HG03469 (cell line): ENCODE measurements at regions not wholly inside any gene's neighbourhood (a gene's known extent, or its start where the extent isn't known, plus 50 kb on each side); places are given as distances from the start of the nearest gene placed in this dataset.

Experiments
- ATAC-seq: cut with Tn5 transposase; IDR thresholded peaks from one replicate; pipeline ENCODE4 v1.9.1; 2021; ENCODE audit warnings: mild to moderate bottlenecking, moderate library complexity, moderate number of reproducible peaks; ENCODE audit not compliant: unreplicated experiment

DNA sequence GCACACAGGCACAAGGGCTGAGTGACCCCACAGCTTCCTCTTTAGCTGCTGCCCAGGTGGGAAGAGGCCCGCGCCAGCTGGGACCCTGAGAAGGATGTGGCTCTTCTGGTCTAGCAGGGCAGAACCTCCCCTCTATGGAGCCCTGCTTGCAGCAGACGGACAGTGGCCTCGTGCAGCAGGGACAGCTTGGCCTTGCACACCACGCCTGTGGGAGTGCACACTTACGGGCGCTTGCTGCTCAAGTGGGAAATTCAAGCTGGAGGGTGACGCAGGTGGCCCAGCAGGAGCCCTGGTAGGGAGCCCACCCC is 971.4 kb downstream of the BRD1 start:
- no peak for ATAC-seq

DNA sequence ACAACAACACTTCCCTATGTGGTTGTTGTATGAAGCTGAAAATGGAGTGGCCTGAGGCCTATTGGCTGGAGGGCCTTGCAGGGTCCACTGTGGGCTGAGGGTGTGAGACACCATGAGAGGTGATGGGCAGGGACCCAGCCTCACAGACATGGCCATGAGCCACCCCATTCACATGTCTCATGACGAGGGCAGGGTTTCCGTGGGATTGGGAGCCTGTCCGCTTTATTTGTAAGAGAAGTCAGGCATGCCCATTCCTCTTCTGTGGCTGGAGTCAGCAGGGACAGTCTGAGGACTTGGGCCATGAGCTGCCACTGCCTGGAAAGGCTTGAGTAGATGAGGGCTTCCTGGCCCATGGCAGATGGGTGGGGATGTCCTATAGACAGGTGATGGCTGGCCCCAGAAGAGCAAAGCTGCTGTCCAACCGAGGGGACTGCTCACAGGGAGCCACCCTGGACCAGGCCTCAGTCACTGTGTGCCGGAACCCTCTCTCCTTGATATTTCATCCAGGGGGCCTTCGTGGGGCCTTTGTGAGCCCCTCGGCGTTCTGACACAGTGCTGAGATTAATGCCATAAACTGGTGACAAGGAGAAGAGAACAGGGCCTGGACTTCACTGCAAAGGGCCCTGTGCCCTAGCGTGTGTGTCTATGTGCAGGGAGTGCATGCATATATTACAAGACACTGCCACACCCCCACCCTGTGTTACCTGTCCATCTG is 971.9 kb downstream of the BRD1 start:
- no peak for ATAC-seq

- ATAC-seq, result no peak
These were observed 972.7 kb downstream of the BRD1 start for GRCh38 chr22:48855013-48855412.

GRCh38 chr22:48853627-48854240 is 973.9 kb downstream of the BRD1 start:
- no peak for ATAC-seq

DNA sequence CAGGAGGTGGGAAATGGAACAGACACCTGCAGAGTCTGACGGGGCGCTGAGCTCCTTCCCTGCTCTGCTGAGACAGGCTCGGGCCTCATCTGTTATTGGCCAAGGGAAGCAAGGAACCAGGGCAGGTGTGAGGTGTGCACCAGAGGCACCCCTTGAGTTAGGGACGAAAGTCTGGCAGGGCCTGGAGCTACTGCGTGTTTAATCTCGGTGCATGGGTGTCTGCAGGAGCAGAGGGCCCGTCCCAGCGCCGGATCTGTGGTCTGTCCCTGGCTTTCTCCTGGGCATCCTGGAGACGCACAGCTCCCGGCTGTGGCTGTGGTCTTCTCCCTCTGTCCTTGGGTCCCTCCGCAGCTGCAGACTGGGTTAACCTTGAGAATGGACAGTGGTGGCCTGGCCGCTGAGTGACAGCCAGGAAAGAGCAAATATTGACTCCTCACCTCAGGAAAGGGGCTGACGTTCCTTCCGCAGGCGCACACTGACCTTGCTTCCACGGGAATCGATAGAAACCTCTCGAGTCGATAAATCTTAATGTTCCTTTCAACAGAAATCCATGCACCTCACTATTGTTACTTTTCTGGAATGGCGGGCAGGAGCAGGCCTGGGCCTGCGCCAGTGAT is 975.6 kb downstream of the BRD1 start:
- no peak for ATAC-seq

DNA sequence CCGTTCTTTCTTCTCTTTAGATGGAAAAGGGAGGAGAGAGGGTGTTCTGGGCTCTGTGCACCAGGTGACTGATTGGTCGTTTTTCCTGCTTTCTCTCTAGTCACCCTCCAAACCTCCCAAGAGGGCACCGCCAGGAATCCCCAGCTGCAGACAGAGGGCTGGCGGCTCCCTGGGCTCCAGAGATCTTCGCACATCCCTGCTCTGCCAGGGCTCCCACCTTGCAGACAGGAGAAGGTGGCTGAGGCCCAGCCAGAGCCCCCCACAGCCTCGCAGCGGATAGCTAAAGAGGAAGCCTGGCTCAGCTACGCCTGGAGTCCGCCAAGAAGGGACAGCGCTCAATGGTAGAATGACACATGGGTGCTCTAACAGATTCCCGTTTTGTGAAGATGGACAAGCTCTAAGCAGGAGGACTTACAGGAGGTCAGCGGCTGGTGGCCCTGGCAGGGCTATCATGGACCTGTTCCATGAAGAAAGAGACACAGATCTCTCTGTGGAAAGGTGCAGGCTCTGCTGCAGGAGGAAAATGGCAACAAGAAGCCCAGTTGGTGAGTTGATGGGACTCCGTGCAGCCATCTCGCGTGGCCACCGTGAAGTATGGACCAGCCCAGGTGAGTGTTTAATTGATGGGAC is 976.9 kb downstream of the BRD1 start:
- ATAC-seq, result no peak

- ATAC-seq, result no peak
These were observed 977.6 kb downstream of the BRD1 start for GRCh38 chr22:48849963-48850657.

- ATAC-seq, result no peak
These were observed 978.3 kb downstream of the BRD1 start for GRCh38 chr22:48849219-48849912.

DNA sequence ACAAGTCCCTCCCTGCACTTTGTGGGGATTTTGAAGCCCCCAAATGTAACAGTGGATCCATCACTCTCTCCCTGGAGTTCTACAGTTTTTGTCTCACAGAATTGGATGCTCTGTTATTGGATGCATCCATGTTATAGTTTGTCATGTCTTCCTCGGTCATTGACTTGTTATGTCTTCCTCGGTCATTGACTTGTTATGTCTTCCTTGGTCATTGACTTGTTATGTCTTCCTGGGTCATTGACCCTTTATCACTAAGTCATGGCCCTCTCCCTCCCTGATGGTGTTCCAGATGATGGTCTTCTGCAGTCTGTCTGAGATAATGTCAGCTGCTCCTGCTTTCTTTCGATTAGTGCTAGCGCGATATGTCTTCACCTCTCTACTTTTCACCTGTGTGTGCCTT is 981.5 kb downstream of the BRD1 start:
- ATAC-seq, result no peak

- no peak for ATAC-seq
These were observed 982.2 kb downstream of the BRD1 start for GRCh38 chr22:48845356-48845936.

GRCh38 chr22:48844056-48844675 is 983.5 kb downstream of the BRD1 start:
- ATAC-seq, result no peak

GRCh38 chr22:48843640-48844039 is 984.0 kb downstream of the BRD1 start:
- no peak for ATAC-seq

- no peak for ATAC-seq
These were observed 984.7 kb downstream of the BRD1 start for GRCh38 chr22:48842976-48843375.

GRCh38 chr22:48842583-48842945 is 985.1 kb downstream of the BRD1 start:
- no peak for ATAC-seq

GRCh38 chr22:48841881-48842582 is 985.6 kb downstream of the BRD1 start:
- ATAC-seq, result no peak

DNA sequence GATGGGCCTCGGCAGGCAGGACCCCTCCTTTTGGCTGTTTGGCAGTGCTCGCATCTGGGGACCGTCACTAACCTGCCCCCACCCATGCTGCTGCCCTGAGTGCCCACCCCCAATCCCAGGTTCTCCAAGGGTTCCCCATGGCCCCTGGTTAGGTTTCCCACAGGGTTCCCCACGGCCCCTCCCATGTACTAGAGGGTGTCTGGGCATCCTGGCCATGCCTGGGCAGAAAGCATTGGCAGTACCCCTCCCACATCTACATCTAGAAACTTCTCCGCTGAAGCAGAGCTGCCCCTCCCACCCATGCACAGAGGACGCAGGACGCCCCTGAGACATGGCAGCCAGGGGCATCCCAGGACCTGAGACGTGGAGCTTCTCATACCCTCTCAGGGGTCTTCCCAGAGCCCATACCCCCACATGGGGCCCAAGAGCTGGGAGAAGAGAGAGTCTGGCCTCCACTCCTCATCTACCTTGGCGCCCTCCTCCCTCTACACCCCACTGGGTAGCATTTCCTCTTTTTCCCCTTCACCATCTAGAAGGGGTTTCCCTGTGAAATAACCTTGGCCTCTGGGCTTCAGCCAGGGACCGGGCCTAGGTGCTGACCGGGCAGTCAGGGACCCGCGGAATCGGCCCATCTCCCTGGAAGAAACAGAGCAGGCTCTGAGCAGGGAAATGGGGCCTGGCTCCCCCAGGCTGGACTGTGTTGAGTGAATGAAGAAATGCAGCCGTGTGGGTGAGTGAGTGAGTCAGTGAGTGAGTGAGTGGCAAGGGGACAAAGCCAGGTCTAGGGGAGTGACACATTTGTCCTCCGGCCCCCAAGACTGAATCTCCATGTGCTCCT is 987.3 kb downstream of the BRD1 start:
- no peak for ATAC-seq

DNA sequence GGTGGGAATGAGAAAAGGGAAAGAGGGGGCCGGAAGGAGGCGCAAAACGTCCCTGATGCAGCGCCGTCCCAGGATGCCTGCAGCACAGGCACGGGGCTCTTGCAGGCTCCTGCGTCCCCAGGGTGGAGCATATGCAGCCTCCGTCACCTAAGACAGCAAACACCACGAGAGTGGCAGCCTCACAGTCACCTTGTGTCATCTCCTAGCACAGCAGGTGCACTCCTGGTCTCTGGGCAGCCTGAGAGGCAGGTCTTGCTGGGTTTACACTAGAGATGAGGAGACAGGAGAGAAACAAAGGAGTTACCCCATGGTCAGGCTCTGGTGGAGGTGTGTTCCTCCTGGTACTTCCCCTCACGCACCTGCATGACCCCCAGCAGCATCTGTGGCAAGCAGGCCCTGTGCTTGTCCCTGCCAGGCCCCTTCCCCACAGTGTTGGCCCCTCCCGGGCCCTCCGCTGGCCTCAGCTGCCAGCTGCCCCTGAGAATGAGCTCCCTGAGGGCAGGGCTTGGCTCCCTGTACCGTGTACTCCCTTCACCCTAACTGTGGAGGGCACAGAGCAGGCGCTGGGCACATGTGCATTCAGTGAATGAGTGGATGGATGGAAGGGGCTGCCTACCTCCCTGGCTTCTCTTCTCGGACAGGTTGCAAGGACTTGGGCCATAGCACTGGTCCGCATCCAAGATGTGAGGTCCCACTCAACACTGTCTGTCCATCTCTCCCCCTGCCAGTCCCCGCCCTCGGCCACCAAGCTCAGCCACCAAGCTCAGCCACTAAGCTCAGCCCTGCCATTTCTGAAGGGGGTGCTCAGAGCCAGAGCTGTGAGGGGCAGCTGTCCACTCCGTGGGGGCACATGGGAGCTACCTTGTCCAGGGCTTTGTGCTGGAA is 988.6 kb downstream of the BRD1 start:
- no peak for ATAC-seq

DNA sequence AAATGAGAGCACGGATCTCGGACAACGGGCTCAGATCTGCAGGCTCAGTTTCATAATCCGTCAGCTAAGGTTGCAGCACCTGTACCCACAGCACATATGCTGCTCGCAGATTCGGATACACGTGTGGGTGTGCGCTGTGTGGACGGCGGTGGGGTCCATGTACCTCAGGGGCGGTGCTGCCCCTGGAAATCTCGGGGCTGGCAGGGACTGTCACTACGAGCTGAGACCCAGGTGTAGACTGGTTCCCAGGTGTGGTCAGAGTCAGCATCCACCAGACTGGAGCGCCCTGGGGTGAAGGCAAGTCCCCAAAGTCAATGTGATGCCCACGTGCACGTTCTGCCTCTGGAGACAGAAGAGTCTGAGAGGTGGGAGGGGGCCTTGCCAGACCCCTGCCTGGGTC is 989.3 kb downstream of the BRD1 start:
- no peak for ATAC-seq
